ENCODE measurements at regions not wholly inside any gene's neighbourhood (a gene's known extent, or its start where the extent isn't known, plus 50 kb on each side); places are given as distances from the start of the nearest gene placed in this dataset.

DNA sequence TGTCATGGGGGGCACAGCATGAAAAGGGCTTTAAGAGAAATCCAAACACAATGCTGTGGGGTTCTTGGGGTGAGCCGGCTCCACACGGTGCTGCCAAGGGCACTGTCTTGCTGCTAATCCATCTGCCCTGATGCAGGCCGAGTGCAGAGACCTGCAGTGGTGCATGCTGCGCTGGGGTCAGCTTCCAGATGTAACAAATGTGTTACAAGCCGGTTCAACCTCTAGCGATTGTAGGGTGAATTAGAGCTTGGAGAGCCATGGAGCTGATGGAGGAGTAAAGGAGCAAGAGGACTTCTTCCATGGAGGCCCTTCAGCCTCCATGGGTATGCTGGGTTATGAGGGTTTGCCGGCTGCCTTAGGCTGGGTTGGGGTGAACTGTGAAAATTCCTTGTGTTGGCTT lies 402.3 kb downstream of the TYW1 start:
- no peak for TF ChIP-seq CTCF (IDR thresholded peaks at IDR 0.05)
- no peak for TF ChIP-seq EP300 (IDR thresholded peaks at IDR 0.05)
- no peak for TF ChIP-seq POLR2A (IDR thresholded peaks at IDR 0.05)
